HG03439 (cell line): ENCODE measurements at regions not wholly inside any gene's neighbourhood (a gene's known extent, or its start where the extent isn't known, plus 50 kb on each side); places are given as distances from the start of the nearest gene placed in this dataset.
"Not testable (repeated sequence)": the region's sequence is repeated elsewhere in the genome, so short reads cannot be mapped to it uniquely, and the experiment has no call there.

Experiments used
- ATAC-seq: cut with Tn5 transposase; IDR thresholded peaks from one replicate; pipeline ENCODE4 v1.9.1; 2021; ENCODE audit warnings: mild to moderate bottlenecking, moderate library complexity; ENCODE audit not compliant: unreplicated experiment

- ATAC-seq, result no peak
Observed at GRCh38 chr9:106084702-106085101, 390.4 kb downstream of the TMEM38B start.

GRCh38 chr9:106085479-106085878 is 391.1 kb downstream of the TMEM38B start:
- no peak for ATAC-seq

- ATAC-seq, result no peak
Observed at GRCh38 chr9:106092083-106092482, 397.7 kb downstream of the TMEM38B start.

GRCh38 chr9:106102821-106103220 is 408.5 kb downstream of the TMEM38B start:
- no peak for ATAC-seq

GRCh38 chr9:106104887-106105286 is 410.5 kb downstream of the TMEM38B start:
- ATAC-seq, result no peak

GRCh38 chr9:106106396-106106795 is 412.1 kb downstream of the TMEM38B start:
- ATAC-seq, result no peak

- no peak for ATAC-seq
Observed at GRCh38 chr9:106107716-106108115, 413.4 kb downstream of the TMEM38B start.

- ATAC-seq, result not testable (repeated sequence)
Observed at GRCh38 chr9:106109706-106110105, 415.4 kb downstream of the TMEM38B start.

- ATAC-seq, result no peak
Observed at GRCh38 chr9:106110483-106110882, 416.1 kb downstream of the TMEM38B start.

GRCh38 chr9:106111039-106111730 is 416.8 kb downstream of the TMEM38B start:
- ATAC-seq, result no peak

GRCh38 chr9:106112935-106113334 is 418.6 kb downstream of the TMEM38B start:
- ATAC-seq, result no peak

- ATAC-seq, result no peak
Observed at GRCh38 chr9:106119176-106119575, 424.8 kb downstream of the TMEM38B start.

- ATAC-seq, result no peak
Observed at GRCh38 chr9:106120071-106120470, 425.7 kb downstream of the TMEM38B start.

GRCh38 chr9:106127776-106128175 is 433.4 kb downstream of the TMEM38B start:
- no peak for ATAC-seq

GRCh38 chr9:106130374-106130773 is 436.0 kb downstream of the TMEM38B start:
- ATAC-seq, result no peak

GRCh38 chr9:106143781-106144180 is 449.4 kb downstream of the TMEM38B start:
- ATAC-seq, result no peak

GRCh38 chr9:106146066-106146840 is 451.9 kb downstream of the TMEM38B start:
- ATAC-seq, result no peak

GRCh38 chr9:106146886-106147285 is 452.5 kb downstream of the TMEM38B start:
- ATAC-seq, result no peak

GRCh38 chr9:106149956-106150355 is 455.6 kb downstream of the TMEM38B start:
- ATAC-seq, result no peak

GRCh38 chr9:106156465-106156864 is 462.1 kb downstream of the TMEM38B start:
- ATAC-seq, result no peak

GRCh38 chr9:106172265-106172664 is 477.9 kb downstream of the TMEM38B start:
- no peak for ATAC-seq

- no peak for ATAC-seq
Observed at GRCh38 chr9:106174346-106174745, 480.0 kb downstream of the TMEM38B start.
